ENCODE measurements at regions not wholly inside any gene's neighbourhood (a gene's known extent, or its start where the extent isn't known, plus 50 kb on each side); places are given as distances from the start of the nearest gene placed in this dataset.

DNA sequence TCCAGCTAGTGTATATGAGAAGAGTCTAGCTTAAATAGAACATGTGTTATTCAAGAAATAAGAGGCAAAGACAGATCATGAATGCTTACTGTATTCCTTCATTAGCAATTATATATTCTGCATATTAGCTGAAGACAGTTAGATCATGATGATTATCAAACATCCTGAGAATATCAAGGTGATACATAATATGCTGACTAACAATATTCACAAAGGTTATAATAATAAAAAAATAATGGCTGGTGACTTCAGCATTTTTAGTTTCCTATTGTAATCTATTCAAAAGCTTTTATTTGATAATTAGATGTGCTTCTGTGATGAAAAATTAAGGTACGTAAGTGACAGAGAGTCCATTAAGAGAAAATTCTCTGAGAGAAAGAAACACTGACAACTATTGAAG is 511.4 kb downstream of the PCDH17 start:
- TF ChIP-seq, protein P1, sequence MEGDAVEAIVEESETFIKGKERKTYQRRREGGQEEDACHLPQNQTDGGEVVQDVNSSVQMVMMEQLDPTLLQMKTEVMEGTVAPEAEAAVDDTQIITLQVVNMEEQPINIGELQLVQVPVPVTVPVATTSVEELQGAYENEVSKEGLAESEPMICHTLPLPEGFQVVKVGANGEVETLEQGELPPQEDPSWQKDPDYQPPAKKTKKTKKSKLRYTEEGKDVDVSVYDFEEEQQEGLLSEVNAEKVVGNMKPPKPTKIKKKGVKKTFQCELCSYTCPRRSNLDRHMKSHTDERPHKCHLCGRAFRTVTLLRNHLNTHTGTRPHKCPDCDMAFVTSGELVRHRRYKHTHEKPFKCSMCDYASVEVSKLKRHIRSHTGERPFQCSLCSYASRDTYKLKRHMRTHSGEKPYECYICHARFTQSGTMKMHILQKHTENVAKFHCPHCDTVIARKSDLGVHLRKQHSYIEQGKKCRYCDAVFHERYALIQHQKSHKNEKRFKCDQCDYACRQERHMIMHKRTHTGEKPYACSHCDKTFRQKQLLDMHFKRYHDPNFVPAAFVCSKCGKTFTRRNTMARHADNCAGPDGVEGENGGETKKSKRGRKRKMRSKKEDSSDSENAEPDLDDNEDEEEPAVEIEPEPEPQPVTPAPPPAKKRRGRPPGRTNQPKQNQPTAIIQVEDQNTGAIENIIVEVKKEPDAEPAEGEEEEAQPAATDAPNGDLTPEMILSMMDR (IDR thresholded peaks at IDR 0.05; ENCODE audit: low read depth, low read length, poor library complexity, severe bottlenecking), result no peak
- no peak for TF ChIP-seq EZH2phosphoT487 (IDR thresholded peaks at IDR 0.05; ENCODE audit: borderline replicate concordance, low read length)

All from DOHH2 (cell line).